GM10266 (cell line): ENCODE measurements at regions not wholly inside any gene's neighbourhood (a gene's known extent, or its start where the extent isn't known, plus 50 kb on each side); places are given as distances from the start of the nearest gene placed in this dataset.

Source experiments
- DNase-seq: peaks from one replicate; pipeline ENCODE4 v3.0.0; 2012; ENCODE audit errors: extremely low spot score
- TF ChIP-seq, protein P1 (sequence below): IDR thresholded peaks from 2 replicates; pipeline ENCODE4 v1.5.1; 2012; ENCODE audit warnings: mild to moderate bottlenecking, low read depth; ENCODE audit not compliant: control insufficient read depth, insufficient read depth; ENCODE audit errors: missing control alignments

DNA sequence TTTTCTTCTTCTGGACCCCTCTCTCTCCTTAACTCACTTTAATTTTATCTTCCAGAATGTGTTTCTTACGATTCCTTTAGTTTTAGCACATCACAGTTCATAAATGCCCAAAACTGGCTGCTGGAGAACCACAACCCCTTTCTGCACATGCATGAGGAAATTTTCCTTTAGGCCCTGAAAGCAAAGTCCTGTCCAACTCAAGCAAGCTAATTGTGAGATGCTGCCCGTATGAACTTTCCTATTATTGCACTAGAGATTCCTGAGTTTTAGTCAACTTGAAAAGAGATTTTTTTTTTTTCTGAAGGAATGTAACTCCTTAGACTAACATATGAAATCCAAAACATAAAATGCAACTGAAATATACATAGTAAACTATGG lies 52.1 kb upstream of the DAB2 start:
- TF ChIP-seq, protein P1, sequence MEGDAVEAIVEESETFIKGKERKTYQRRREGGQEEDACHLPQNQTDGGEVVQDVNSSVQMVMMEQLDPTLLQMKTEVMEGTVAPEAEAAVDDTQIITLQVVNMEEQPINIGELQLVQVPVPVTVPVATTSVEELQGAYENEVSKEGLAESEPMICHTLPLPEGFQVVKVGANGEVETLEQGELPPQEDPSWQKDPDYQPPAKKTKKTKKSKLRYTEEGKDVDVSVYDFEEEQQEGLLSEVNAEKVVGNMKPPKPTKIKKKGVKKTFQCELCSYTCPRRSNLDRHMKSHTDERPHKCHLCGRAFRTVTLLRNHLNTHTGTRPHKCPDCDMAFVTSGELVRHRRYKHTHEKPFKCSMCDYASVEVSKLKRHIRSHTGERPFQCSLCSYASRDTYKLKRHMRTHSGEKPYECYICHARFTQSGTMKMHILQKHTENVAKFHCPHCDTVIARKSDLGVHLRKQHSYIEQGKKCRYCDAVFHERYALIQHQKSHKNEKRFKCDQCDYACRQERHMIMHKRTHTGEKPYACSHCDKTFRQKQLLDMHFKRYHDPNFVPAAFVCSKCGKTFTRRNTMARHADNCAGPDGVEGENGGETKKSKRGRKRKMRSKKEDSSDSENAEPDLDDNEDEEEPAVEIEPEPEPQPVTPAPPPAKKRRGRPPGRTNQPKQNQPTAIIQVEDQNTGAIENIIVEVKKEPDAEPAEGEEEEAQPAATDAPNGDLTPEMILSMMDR, result no peak
- no peak for DNase-seq

DNA sequence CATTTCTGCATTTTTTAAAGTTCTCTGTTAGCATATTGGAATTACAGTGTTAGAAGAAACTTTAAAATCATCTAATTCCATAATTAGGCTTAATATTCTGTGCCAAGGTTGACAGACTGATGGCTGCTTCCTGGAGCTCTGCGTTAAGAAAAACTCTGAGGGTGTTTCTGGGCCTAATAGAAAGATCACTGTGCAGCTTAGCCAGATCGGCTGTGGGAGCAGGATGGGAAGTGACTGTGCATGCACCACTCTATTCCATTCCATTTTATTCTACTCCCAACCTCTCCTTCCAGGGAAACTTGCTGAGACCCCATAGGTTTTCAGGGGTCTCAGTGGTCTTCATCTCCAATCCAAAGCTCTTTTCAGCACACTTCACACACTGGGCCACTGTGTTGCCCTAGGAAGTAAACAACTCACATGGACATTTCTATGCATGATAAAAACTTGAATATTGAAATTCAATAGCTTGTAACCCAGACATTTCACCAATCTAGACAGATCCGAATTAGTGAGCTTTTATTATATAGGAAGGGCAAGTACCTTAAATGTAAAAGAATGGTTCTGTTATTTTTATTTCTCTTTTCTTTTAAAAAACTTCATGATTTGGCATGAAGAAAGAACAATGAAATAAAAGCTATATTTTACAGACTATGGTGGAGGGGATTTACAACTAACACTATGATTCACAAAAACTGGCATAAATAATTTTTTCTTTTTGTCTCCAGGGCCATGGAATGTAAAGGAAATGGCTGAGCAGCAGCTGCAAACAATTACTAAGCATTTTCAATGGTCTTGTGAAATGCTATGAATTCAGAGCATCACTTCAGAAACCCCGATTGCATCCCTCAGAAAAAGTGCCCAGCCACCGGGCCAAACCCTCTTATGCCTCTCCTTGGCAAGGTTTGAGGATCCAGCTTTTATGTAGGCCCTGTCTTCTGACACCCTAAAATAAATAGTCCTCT lies 51.4 kb upstream of the DAB2 start:
- TF ChIP-seq, protein P1, result no peak
- DNase-seq, result no peak

DNA sequence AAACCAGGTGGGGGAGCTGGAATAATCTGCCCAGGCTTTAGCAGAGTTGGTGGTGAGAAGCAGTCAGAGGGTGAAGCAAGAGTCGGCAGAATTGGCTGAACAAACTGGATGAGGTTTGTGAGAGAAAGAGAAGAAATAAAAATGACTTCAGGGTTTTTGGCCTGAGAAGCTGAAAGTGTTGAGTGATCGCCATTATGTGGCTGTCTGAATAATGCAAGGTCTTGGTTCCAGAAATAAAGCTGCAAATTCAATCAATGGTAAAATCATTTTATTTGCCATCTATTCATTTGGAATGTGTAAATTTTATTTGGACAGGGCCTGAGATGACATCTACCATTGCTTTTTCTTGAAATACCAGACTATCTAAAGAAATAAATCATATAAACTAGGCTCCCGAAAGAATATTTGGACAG lies 50.4 kb upstream of the DAB2 start:
- DNase-seq, result no peak
- TF ChIP-seq, protein P1, result no peak
